ENCODE measurements at regions not wholly inside any gene's neighbourhood (a gene's known extent, or its start where the extent isn't known, plus 50 kb on each side); places are given as distances from the start of the nearest gene placed in this dataset.

DNA sequence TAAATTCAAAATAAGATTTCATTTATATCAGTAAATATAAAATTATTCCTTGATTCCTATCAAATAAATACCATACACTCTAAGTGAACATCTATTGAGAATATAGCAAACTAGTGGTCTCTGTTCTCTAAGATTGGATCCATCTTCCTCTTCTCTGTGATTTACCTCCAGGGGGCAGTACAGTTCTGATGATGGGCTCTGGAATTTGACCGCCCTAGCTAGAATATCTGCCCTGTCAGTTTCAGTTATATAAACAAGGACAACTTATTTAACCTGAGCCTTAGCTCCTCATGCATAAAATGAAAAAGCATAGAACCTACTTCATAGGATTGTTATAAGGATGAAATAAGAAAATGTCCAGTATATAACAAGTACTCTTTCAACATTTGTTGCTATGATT is 171.1 kb upstream of the CCDC54 start:
- TF ChIP-seq, protein P1, sequence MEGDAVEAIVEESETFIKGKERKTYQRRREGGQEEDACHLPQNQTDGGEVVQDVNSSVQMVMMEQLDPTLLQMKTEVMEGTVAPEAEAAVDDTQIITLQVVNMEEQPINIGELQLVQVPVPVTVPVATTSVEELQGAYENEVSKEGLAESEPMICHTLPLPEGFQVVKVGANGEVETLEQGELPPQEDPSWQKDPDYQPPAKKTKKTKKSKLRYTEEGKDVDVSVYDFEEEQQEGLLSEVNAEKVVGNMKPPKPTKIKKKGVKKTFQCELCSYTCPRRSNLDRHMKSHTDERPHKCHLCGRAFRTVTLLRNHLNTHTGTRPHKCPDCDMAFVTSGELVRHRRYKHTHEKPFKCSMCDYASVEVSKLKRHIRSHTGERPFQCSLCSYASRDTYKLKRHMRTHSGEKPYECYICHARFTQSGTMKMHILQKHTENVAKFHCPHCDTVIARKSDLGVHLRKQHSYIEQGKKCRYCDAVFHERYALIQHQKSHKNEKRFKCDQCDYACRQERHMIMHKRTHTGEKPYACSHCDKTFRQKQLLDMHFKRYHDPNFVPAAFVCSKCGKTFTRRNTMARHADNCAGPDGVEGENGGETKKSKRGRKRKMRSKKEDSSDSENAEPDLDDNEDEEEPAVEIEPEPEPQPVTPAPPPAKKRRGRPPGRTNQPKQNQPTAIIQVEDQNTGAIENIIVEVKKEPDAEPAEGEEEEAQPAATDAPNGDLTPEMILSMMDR (IDR thresholded peaks at IDR 0.05; ENCODE audit: low read depth, low read length), result peak; percentile 53
- DNase-seq (ENCODE audit: extremely low read depth, low read depth), result peak; percentile 11

DNA sequence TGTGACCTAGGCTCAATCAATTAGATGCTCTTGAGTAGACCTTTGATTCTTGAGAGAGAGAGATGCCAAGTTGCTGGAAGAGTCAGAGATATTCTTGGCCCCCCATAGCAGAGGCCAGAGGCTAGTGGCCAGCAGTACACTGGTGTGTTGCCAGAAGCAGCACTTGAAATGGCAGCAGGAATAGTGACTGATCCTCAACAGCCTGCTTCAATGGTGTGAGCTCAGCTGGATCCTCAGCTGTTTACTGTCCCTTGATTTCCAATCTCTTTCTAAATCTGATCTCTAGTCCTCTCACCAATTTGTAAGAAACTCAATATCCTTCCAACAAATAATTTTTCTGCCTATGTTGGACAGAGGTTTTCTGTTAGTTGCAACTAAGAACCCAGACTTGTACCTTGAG is 170.3 kb upstream of the CCDC54 start:
- TF ChIP-seq, protein P1 (IDR thresholded peaks at IDR 0.05; ENCODE audit: low read depth, low read length), result no peak
- DNase-seq (ENCODE audit: extremely low read depth, low read depth), result no peak

DNA sequence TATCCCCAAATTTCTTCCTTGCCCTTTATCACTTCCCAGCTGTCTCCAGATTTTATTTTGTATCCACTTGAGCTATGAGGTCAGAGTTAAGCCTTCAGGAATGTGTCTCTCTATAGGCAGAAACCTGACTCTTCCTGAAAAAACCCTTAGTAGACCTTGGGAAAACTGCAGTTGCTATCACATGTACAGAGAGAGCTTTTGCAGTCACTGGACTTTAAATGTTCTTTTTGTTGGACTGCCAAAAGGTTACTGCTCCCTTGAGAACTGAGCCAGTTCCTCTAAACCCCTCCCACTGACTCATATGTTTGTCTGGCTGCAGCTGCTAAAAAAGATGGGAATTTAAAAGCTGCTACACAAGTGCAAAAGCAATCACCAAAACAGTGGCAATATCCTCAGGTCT is 169.1 kb upstream of the CCDC54 start:
- TF ChIP-seq, protein P1 (IDR thresholded peaks at IDR 0.05; ENCODE audit: low read depth, low read length), result no peak
- DNase-seq (ENCODE audit: extremely low read depth, low read depth), result peak; percentile 84

DNA sequence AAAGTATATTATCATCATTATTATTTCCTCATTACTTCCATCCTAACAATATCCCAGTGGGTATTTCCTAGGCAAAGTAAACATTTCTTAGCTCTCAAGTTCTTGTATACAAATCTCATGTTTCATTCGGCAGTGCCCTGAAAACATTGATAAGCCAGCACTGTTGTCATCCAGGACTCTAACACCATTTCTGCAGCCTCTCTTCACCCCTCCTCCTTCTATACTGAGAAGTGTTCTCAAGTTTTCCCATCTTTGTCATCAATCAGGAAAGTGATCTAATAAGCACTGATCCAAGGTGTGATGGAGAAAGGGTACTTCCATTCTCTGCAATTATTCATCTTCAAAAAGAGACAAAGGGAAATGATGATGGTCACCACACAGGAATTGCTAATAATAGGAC is 168.4 kb upstream of the CCDC54 start:
- DNase-seq (ENCODE audit: extremely low read depth, low read depth), result no peak
- TF ChIP-seq, protein P1 (IDR thresholded peaks at IDR 0.05; ENCODE audit: low read depth, low read length), result no peak

DNA sequence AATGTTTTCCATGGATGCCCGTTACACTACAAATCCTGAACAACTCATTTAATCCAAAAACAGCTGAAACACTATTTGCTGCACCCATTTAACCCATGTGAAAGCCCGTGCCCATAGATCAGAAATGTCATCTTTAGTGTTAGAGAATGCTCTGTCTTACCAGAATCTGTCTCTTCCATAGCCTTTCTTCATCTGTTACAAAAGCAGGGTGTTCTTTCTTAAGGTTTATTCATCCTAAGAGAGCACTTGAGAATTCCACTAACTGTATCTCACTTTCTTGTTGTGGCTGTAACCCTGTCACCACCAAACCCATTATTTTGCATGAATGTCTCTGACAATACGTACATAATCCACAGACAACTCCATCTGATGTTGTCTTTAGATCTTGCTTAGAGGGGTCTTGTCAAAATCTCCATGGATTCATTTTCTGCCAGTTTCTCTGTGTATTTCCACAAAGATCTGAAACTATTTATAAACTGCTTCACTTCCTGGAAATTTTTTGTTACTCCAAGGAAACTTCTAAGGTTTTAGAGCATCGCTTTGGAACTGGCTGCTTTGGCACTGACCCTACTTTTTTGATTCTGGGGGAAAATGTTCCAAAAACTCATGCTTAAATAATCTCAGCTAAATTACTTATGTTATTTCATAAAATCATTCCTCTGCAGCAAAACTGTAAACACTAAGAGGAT is 167.8 kb upstream of the CCDC54 start:
- DNase-seq (ENCODE audit: extremely low read depth, low read depth), result no peak
- TF ChIP-seq, protein P1 (IDR thresholded peaks at IDR 0.05; ENCODE audit: low read depth, low read length), result no peak

DNA sequence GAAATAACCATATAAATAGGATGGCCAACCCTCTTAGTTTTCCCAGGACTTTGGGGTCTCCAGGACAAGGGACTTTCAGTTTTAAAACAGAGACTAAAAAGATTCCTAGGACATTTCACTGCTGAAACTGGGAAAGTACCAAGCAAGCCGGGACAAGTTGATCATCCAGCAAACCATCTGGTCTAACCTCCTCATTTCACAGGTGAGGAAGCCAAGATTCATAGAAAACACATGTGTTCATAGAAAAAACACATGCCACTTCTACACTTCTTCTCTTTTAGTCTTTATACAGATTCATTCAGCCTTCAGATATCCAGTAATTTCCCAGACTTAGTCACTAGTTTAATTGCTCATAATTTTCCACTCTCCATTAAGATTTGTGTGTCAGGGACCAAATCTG is 165.6 kb upstream of the CCDC54 start:
- DNase-seq (ENCODE audit: extremely low read depth, low read depth), result no peak

DNA sequence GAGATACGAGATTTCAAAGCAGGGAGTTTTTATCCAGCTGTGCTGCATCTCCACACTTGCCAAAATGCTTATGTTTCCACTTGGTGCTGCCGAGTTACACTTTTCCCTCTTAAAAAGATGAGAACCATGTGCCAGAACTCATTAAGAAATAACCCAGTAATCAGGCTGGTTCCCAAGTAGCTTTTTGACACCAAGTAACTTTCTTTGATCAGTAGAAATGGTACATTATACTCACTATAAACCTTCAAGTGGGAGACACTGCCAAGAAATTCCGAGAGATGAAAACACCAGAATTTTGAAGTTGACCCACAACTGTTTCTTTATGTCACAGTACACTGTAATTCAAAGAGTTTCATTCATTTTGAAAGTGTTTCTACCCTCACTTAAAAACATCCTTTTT is 164.6 kb upstream of the CCDC54 start:
- no peak for DNase-seq (ENCODE audit: extremely low read depth, low read depth)
- TF ChIP-seq, protein P1 (IDR thresholded peaks at IDR 0.05; ENCODE audit: low read depth, low read length), result no peak

More for the DNA sequence above, 165.6 kb upstream of the CCDC54 start:
- TF ChIP-seq, protein P1 (IDR thresholded peaks at IDR 0.05; ENCODE audit: low read depth, low read length), result no peak
